PC-9 (cell line): ENCODE measurements at regions not wholly inside any gene's neighbourhood (a gene's known extent, or its start where the extent isn't known, plus 50 kb on each side); places are given as distances from the start of the nearest gene placed in this dataset.

ENCODE experiments used
- EZH2 ChIP-seq: fragments of 200-600 bp; sonication (generic); IDR thresholded peaks from 2 replicates; pipeline ENCODE4 v1.8.0; 2017; ENCODE audit warnings: antibody characterized with exemption, low read depth
- TF ChIP-seq, protein P1 (sequence below): fragments of 200-600 bp; sonication (generic); conservative IDR thresholded peaks from 2 replicates; pipeline ENCODE4 v1.6.1; 2017; ENCODE audit warnings: mixed run types, antibody characterized with exemption, mild to moderate bottlenecking, moderate library complexity

GRCh38 chr6:901696-902460 is 208.9 kb upstream of the EXOC2 start:
- TF ChIP-seq EZH2: no peak
- TF ChIP-seq, protein P1, sequence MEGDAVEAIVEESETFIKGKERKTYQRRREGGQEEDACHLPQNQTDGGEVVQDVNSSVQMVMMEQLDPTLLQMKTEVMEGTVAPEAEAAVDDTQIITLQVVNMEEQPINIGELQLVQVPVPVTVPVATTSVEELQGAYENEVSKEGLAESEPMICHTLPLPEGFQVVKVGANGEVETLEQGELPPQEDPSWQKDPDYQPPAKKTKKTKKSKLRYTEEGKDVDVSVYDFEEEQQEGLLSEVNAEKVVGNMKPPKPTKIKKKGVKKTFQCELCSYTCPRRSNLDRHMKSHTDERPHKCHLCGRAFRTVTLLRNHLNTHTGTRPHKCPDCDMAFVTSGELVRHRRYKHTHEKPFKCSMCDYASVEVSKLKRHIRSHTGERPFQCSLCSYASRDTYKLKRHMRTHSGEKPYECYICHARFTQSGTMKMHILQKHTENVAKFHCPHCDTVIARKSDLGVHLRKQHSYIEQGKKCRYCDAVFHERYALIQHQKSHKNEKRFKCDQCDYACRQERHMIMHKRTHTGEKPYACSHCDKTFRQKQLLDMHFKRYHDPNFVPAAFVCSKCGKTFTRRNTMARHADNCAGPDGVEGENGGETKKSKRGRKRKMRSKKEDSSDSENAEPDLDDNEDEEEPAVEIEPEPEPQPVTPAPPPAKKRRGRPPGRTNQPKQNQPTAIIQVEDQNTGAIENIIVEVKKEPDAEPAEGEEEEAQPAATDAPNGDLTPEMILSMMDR: no peak
